ENCODE measurements at regions not wholly inside any gene's neighbourhood (a gene's known extent, or its start where the extent isn't known, plus 50 kb on each side); places are given as distances from the start of the nearest gene placed in this dataset.

DNA sequence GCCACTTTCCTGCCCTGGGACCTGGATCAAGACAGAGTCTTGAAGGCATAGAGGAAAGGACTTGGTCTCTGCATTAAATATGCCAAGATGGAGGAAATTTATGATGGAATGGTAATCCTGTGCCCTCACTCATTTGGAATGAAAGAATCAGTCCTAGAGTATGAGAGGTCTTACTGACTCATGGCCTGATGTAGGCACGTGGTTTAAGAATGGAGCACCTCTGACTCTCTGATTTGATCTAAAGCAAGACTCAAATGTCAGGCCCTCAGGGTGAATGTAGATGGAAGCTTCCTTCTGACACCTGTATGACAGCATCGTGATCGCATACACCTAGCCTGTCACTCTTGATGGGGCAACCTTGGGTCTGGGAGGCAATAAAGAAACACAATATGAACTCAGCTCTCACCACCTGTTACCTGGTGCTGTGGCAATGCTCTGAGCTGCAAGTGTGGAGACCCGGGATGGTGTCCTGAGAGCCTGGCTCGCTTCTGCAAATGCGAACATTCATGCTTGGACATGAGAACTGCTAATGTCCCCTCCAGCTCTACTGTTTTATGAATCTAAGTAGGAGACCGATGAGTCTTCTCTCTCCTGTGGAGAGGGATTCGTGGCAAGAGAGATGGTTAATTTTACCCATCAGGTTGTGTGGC is 229.9 kb downstream of the ABCC12 start:
- H3K9me3 Mint-ChIP-seq: no peaks in the 10 kb centered on the region
- no peaks in the 10 kb centered on the region for H3K4me1 Mint-ChIP-seq
- no peaks in the 10 kb centered on the region for H3K27me3 Mint-ChIP-seq (ENCODE audit: low read depth)
- no peak overlapping the region for H3K27ac Mint-ChIP-seq
- H3K4me3 Mint-ChIP-seq: no peak overlapping the region
- no peak for DNase-seq (ENCODE audit: low spot score in 2 of 2, unreplicated experiment in 2 of 2)
- TF ChIP-seq, protein P1, sequence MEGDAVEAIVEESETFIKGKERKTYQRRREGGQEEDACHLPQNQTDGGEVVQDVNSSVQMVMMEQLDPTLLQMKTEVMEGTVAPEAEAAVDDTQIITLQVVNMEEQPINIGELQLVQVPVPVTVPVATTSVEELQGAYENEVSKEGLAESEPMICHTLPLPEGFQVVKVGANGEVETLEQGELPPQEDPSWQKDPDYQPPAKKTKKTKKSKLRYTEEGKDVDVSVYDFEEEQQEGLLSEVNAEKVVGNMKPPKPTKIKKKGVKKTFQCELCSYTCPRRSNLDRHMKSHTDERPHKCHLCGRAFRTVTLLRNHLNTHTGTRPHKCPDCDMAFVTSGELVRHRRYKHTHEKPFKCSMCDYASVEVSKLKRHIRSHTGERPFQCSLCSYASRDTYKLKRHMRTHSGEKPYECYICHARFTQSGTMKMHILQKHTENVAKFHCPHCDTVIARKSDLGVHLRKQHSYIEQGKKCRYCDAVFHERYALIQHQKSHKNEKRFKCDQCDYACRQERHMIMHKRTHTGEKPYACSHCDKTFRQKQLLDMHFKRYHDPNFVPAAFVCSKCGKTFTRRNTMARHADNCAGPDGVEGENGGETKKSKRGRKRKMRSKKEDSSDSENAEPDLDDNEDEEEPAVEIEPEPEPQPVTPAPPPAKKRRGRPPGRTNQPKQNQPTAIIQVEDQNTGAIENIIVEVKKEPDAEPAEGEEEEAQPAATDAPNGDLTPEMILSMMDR (IDR thresholded peaks at IDR 0.05; ENCODE audit: unreplicated experiment): no peak
- H3K36me3 Mint-ChIP-seq: no peaks in the 10 kb centered on the region

DNA sequence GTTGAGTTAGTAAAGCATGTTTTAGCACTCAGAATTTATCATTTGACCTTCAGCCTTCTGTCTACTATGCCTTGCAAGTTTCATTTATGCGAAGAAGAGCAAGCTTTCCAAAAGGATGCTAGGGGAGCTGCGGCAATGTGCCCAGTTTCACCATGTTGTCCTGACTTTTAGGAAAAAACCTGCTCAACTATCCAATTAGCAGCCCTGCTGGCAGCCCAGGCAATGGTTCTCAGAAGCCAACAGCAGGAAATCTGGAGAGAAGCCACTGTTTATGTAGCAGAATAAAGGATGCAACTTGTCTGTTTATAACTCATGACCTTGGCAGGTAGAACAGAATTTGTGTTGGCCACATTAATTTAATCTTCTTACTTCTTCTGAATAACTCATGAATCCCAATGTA is 230.8 kb downstream of the ABCC12 start:
- H3K9me3 Mint-ChIP-seq: no peaks in the 10 kb centered on the region
- H3K27ac Mint-ChIP-seq: no peak overlapping the region
- H3K36me3 Mint-ChIP-seq: no peaks in the 10 kb centered on the region
- H3K4me1 Mint-ChIP-seq: no peaks in the 10 kb centered on the region
- no peak for DNase-seq (ENCODE audit: low spot score in 2 of 2, unreplicated experiment in 2 of 2)
- H3K4me3 Mint-ChIP-seq: no peak overlapping the region
- H3K27me3 Mint-ChIP-seq (ENCODE audit: low read depth): no peaks in the 10 kb centered on the region
- TF ChIP-seq, protein P1 (IDR thresholded peaks at IDR 0.05; ENCODE audit: unreplicated experiment): no peak

DNA sequence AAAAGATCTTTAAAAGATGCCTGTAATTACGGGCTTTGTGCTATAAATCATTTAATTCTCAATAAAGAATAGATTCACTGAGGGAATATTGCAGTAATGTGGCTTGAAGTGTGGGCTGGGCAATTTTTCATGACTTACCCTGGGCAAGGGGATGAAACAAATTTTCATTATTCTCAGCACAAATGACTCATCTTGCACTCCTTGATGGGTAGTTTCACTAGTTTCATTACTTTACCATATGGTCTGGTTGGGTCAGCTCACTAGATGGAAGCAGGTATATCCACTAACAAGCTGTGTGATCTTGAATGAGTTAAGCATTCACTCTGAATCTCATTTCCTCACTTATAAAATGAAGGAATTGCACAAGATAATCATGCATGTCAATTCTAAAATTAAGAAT is 234.3 kb downstream of the ABCC12 start:
- Mint-ChIP-seq H3K27me3 (ENCODE audit: low read depth) (no peaks in the 10 kb centered on the region), H3K4me3 (no peak overlapping the region), H3K9me3 (no peaks in the 10 kb centered on the region), H3K4me1 (no peaks in the 10 kb centered on the region), H3K36me3 (no peaks in the 10 kb centered on the region), H3K27ac (no peak overlapping the region)
- no peak for DNase-seq (ENCODE audit: low spot score in 2 of 2, unreplicated experiment in 2 of 2)
- TF ChIP-seq, protein P1 (IDR thresholded peaks at IDR 0.05; ENCODE audit: unreplicated experiment): no peak

GRCh38 chr16:47920709-47921108 is 235.1 kb downstream of the ABCC12 start:
- Mint-ChIP-seq H3K9me3 (no peaks in the 10 kb centered on the region), H3K27ac (no peak overlapping the region), H3K36me3 (no peaks in the 10 kb centered on the region), H3K27me3 (ENCODE audit: low read depth) (no peaks in the 10 kb centered on the region), H3K4me3 (no peak overlapping the region), H3K4me1 (no peaks in the 10 kb centered on the region)
- TF ChIP-seq, protein P1 (IDR thresholded peaks at IDR 0.05; ENCODE audit: unreplicated experiment): no peak
- no peak for DNase-seq (ENCODE audit: low spot score in 2 of 2, unreplicated experiment in 2 of 2)

- Mint-ChIP-seq H3K36me3 (no peaks in the 10 kb centered on the region), H3K4me3 (no peak overlapping the region), H3K27ac (no peak overlapping the region), H3K4me1 (no peaks in the 10 kb centered on the region), H3K9me3 (peaks cover 16% of the 10 kb centered on the region), H3K27me3 (ENCODE audit: low read depth) (no peaks in the 10 kb centered on the region)
- no peak for DNase-seq (ENCODE audit: low spot score in 2 of 2, unreplicated experiment in 2 of 2)
- TF ChIP-seq, protein P1 (IDR thresholded peaks at IDR 0.05; ENCODE audit: unreplicated experiment): no peak
These were observed 238.7 kb downstream of the ABCC12 start for GRCh38 chr16:47917118-47917517.

GRCh38 chr16:47916266-47916665 is 239.5 kb downstream of the ABCC12 start:
- Mint-ChIP-seq H3K4me3 (no peak overlapping the region), H3K4me1 (no peaks in the 10 kb centered on the region), H3K27me3 (ENCODE audit: low read depth) (no peaks in the 10 kb centered on the region), H3K36me3 (no peaks in the 10 kb centered on the region), H3K27ac (no peak overlapping the region), H3K9me3 (peaks cover 21% of the 10 kb centered on the region)
- TF ChIP-seq, protein P1 (IDR thresholded peaks at IDR 0.05; ENCODE audit: unreplicated experiment): no peak
- no peak for DNase-seq (ENCODE audit: low spot score in 2 of 2, unreplicated experiment in 2 of 2)
